Fibroblast of the aortic adventitia (primary cell): ENCODE measurements at regions not wholly inside any gene's neighbourhood (a gene's known extent, or its start where the extent isn't known, plus 50 kb on each side); places are given as distances from the start of the nearest gene placed in this dataset.
A peak's percentile ranks its signal among the peaks of the same experiment; 100 is the strongest.

Experiments
- DNase-seq: peaks from one replicate; pipeline ENCODE4 v3.0.0-alpha.2; 2010; ENCODE audit warnings: low read depth
- H3K4me3 ChIP-seq: 2 replicates; pipeline ENCODE4 v1.5.1; 2011; ENCODE audit warnings: low read depth, mild to moderate bottlenecking, control low read depth, low read length, moderate library complexity
- CTCF ChIP-seq: IDR thresholded peaks from 2 replicates; pipeline ENCODE4 v1.5.1; 2011; ENCODE audit warnings: mild to moderate bottlenecking, low read length, control low read depth, inconsistent platforms; ENCODE audit not compliant: insufficient read depth

GRCh38 chr17:34458266-34458665 is 95.2 kb upstream of the CCL1 start:
- no peak for DNase-seq
- no peak overlapping the region for H3K4me3 ChIP-seq
- no peak for TF ChIP-seq CTCF

- no peak for TF ChIP-seq CTCF
- no peak for DNase-seq
- no peak overlapping the region for H3K4me3 ChIP-seq
Measured at GRCh38 chr17:34456121-34456520, 93.1 kb upstream of the CCL1 start.

GRCh38 chr17:34452769-34453168 is 89.7 kb upstream of the CCL1 start:
- H3K4me3 ChIP-seq, result no peak overlapping the region
- DNase-seq, result peak; percentile 40
- TF ChIP-seq CTCF, result no peak

GRCh38 chr17:34451313-34451712 is 88.3 kb upstream of the CCL1 start:
- no peak for TF ChIP-seq CTCF
- peak; percentile 20 for DNase-seq
- no peak overlapping the region for H3K4me3 ChIP-seq

GRCh38 chr17:34447406-34447805 is 84.4 kb upstream of the CCL1 start:
- no peak for DNase-seq
- no peak overlapping the region for H3K4me3 ChIP-seq
- TF ChIP-seq CTCF, result no peak

GRCh38 chr17:34445101-34445500 is 82.1 kb upstream of the CCL1 start:
- DNase-seq, result no peak
- TF ChIP-seq CTCF, result no peak
- no peak overlapping the region for H3K4me3 ChIP-seq
